Ishikawa (cell line): ENCODE measurements at regions not wholly inside any gene's neighbourhood (a gene's known extent, or its start where the extent isn't known, plus 50 kb on each side); places are given as distances from the start of the nearest gene placed in this dataset.

Source experiments
- CEBPB ChIP-seq: IDR thresholded peaks from 2 replicates; pipeline ENCODE4 v1.6.1; 2012
- CREB1 ChIP-seq: IDR thresholded peaks from 2 replicates; pipeline ENCODE4 v1.6.1; 2012; ENCODE audit warnings: low read depth
- EGR1 ChIP-seq: IDR thresholded peaks from 2 replicates; pipeline ENCODE4 v1.6.1; 2012
- EP300 ChIP-seq: IDR thresholded peaks from 2 replicates; pipeline ENCODE4 v1.6.1; 2012; ENCODE audit warnings: borderline replicate concordance
- FOXM1 ChIP-seq: IDR thresholded peaks from 2 replicates; pipeline ENCODE4 v1.6.1; 2012; ENCODE audit warnings: low read depth, borderline replicate concordance
- MAX ChIP-seq: IDR thresholded peaks from 2 replicates; pipeline ENCODE4 v1.6.1; 2012
- NFIC ChIP-seq: IDR thresholded peaks from 2 replicates; pipeline ENCODE4 v1.6.1; 2012
- RAD21 ChIP-seq: IDR thresholded peaks from 2 replicates; pipeline ENCODE4 v1.6.1; 2012; ENCODE audit warnings: low read depth
- REST ChIP-seq: IDR thresholded peaks from 2 replicates; pipeline ENCODE4 v1.6.1; 2012; ENCODE audit warnings: low read depth, mild to moderate bottlenecking
- TAF1 ChIP-seq: IDR thresholded peaks from 2 replicates; pipeline ENCODE4 v1.6.1; 2012; ENCODE audit warnings: low read depth, mild to moderate bottlenecking
- TCF12 ChIP-seq: IDR thresholded peaks from 2 replicates; pipeline ENCODE4 v1.6.1; 2012; ENCODE audit warnings: low read depth
- TEAD4 ChIP-seq: IDR thresholded peaks from 2 replicates; pipeline ENCODE4 v1.6.1; 2012
- YY1 ChIP-seq: IDR thresholded peaks from 2 replicates; pipeline ENCODE4 v1.6.1; 2012; ENCODE audit warnings: low read depth
- ZBTB7A ChIP-seq: IDR thresholded peaks from 2 replicates; pipeline ENCODE4 v1.6.1; 2012; ENCODE audit warnings: low read depth
- TF ChIP-seq, protein P1 (sequence below): IDR thresholded peaks from 2 replicates; pipeline ENCODE4 v1.6.1; 2012

DNA sequence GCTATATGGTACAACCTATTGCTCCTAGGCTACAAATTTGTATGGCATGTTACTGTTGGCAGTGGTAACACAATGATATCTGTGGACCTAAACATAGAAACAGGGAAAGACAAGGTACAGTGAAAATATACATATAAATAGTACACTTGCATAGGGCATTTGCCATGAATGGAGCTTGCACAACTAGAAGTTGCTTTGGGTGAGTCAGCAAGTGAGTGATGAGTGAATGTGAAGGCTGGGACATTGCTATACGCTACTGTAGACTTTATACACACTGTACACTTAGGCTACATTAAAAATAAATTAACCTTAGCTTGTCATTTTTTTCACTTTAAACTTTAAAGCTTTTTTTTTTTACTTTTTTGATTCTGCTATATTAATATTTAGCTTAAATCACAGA lies 500.0 kb upstream of the SETBP1 start:
- TF ChIP-seq, protein P1, sequence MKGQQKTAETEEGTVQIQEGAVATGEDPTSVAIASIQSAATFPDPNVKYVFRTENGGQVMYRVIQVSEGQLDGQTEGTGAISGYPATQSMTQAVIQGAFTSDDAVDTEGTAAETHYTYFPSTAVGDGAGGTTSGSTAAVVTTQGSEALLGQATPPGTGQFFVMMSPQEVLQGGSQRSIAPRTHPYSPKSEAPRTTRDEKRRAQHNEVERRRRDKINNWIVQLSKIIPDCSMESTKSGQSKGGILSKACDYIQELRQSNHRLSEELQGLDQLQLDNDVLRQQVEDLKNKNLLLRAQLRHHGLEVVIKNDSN: no peak
- TF ChIP-seq CREB1 (no peak), NFIC (no peak), EP300 (no peak), REST (no peak), YY1 (no peak), CEBPB (no peak), MAX (no peak), ZBTB7A (no peak), RAD21 (no peak), TEAD4 (no peak)

- TF ChIP-seq CREB1 (no peak), MAX (no peak), ZBTB7A (no peak), TEAD4 (no peak), NFIC (no peak), FOXM1 (no peak), TAF1 (no peak), EGR1 (no peak), CEBPB (no peak), EP300 (no peak), YY1 (no peak), TCF12 (no peak), REST (no peak), RAD21 (no peak)
- TF ChIP-seq, protein P1: no peak
These were observed 498.5 kb upstream of the SETBP1 start for GRCh38 chr18:44181951-44182747.

- no peak for TF ChIP-seq EGR1
- no peak for TF ChIP-seq NFIC
- no peak for TF ChIP-seq MAX
- TF ChIP-seq YY1: no peak
These were observed 494.7 kb upstream of the SETBP1 start for GRCh38 chr18:44186001-44186400.

DNA sequence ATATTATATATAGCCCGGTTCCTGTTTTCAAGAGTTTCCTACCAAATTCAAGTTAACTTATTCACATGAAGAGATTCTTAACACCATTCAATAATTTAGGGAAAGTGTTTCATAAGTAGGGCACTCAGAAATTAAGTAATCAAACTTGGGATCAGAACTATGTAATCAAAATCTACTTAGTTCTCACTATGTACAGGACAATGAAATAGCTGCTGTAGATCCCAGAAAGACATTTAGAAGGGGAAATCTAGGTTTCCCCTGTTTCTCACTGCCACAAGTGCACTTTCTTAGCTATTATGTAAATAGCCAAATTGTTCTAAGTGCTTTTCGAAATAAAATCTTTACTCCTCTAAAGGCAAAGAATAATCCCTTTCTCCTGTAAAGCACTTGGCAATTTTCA lies 493.6 kb upstream of the SETBP1 start:
- no peak for TF ChIP-seq CREB1

GRCh38 chr18:44195394-44196140 lies 485.1 kb upstream of the SETBP1 start:
- TF ChIP-seq CREB1 (no peak), RAD21 (no peak), EGR1 (no peak), TCF12 (no peak), EP300 (no peak), NFIC (no peak), YY1 (no peak), REST (no peak), TAF1 (no peak), MAX (no peak), CEBPB (no peak)
- TF ChIP-seq, protein P1: no peak
